ENCODE measurements at regions not wholly inside any gene's neighbourhood (a gene's known extent, or its start where the extent isn't known, plus 50 kb on each side); places are given as distances from the start of the nearest gene placed in this dataset.
A peak's percentile ranks its signal among the peaks of the same experiment; 100 is the strongest.
"Not testable (repeated sequence)": the region's sequence is repeated elsewhere in the genome, so short reads cannot be mapped to it uniquely, and the experiment has no call there.

- no peak for DNase-seq
These were observed 160.3 kb downstream of the PCTP start for GRCh38 chr17:55911186-55911585.

- DNase-seq: no peak
These were observed 174.6 kb downstream of the PCTP start for GRCh38 chr17:55925440-55925839.

GRCh38 chr17:55926276-55926990, 175.6 kb downstream of the PCTP start:
- DNase-seq: no peak

- no peak for DNase-seq
These were observed 179.5 kb downstream of the PCTP start for GRCh38 chr17:55930291-55930809.

- no peak for DNase-seq
These were observed 180.6 kb downstream of the PCTP start for GRCh38 chr17:55931446-55931845.

- DNase-seq: no peak
These were observed 182.1 kb downstream of the PCTP start for GRCh38 chr17:55932973-55933372.

GRCh38 chr17:55939181-55939810, 188.4 kb downstream of the PCTP start:
- DNase-seq: not testable (repeated sequence)

- DNase-seq: no peak
These were observed 193.5 kb upstream of the ANKFN1 start for GRCh38 chr17:55959756-55960155.

GRCh38 chr17:55961386-55961785, 191.9 kb upstream of the ANKFN1 start:
- DNase-seq: peak; percentile 0

GRCh38 chr17:55962951-55963401, 190.3 kb upstream of the ANKFN1 start:
- no peak for DNase-seq

GRCh38 chr17:55964191-55964590, 189.1 kb upstream of the ANKFN1 start:
- DNase-seq: no peak

- DNase-seq: no peak
These were observed 188.2 kb upstream of the ANKFN1 start for GRCh38 chr17:55965051-55965450.

GRCh38 chr17:55969562-55970324, 183.5 kb upstream of the ANKFN1 start:
- no peak for DNase-seq

- DNase-seq: no peak
These were observed 174.7 kb upstream of the ANKFN1 start for GRCh38 chr17:55978578-55978977.

- no peak for DNase-seq
These were observed 170.2 kb upstream of the ANKFN1 start for GRCh38 chr17:55983096-55983495.

- no peak for DNase-seq
These were observed 166.5 kb upstream of the ANKFN1 start for GRCh38 chr17:55986817-55987216.

- DNase-seq: no peak
These were observed 164.4 kb upstream of the ANKFN1 start for GRCh38 chr17:55988861-55989260.

- no peak for DNase-seq
These were observed 162.8 kb upstream of the ANKFN1 start for GRCh38 chr17:55990332-55991006.

GRCh38 chr17:55996826-55997225, 156.4 kb upstream of the ANKFN1 start:
- no peak for DNase-seq

GRCh38 chr17:56000411-56000810, 152.9 kb upstream of the ANKFN1 start:
- no peak for DNase-seq

- DNase-seq: not testable (repeated sequence)
These were observed 150.6 kb upstream of the ANKFN1 start for GRCh38 chr17:56002656-56003055.

GRCh38 chr17:56009795-56010651, 143.3 kb upstream of the ANKFN1 start:
- DNase-seq: no peak
